K562 (cell line): ENCODE measurements at regions not wholly inside any gene's neighbourhood (a gene's known extent, or its start where the extent isn't known, plus 50 kb on each side); places are given as distances from the start of the nearest gene placed in this dataset.

Experiments used
- BRD9 ChIP-seq: fragments of 450-650 bp; IDR thresholded peaks from 2 replicates; pipeline ENCODE4 v1.6.1; 2018; ENCODE audit warnings: low read depth; ENCODE audit not compliant: partially characterized antibody
- CCNT2 ChIP-seq: IDR thresholded peaks from 2 replicates; pipeline ENCODE4 v1.6.1; 2011; ENCODE audit warnings: borderline replicate concordance, low read depth, mild to moderate bottlenecking, moderate library complexity, mixed read lengths, low read length; ENCODE audit not compliant: insufficient read length; ENCODE audit errors: extremely low read depth
- DACH1 ChIP-seq: fragments of 450-650 bp; IDR thresholded peaks from 2 replicates; pipeline ENCODE4 v1.6.1; 2018; ENCODE audit not compliant: partially characterized antibody
- E4F1 ChIP-seq: fragments of 250-450 bp; sonication (Bioruptor Pico); IDR thresholded peaks from 2 replicates; pipeline ENCODE4 v1.5.0; 2021; ENCODE audit warnings: mild to moderate bottlenecking, borderline replicate concordance
- FOXM1 ChIP-seq, 2 experiments: fragments of 450-650 bp in 1 of 2; sonication (generic) in 1 of 2; formaldehyde crosslinking in 1 of 2; IDR thresholded peaks; 2 replicates each; pipeline versions ENCODE4 v1.6.1 to v1.9.0; 2017 to 2022; ENCODE audit warnings: low read depth in 2 of 2, mild to moderate bottlenecking in 2 of 2, missing genetic modification reagents in 1 of 2, moderate library complexity in 1 of 2
- GATAD2B ChIP-seq: fragments of 450-650 bp; IDR thresholded peaks from 2 replicates; pipeline ENCODE4 v1.6.1; 2017; ENCODE audit warnings: mild to moderate bottlenecking, borderline replicate concordance
- JUND ChIP-seq, 2 experiments: IDR thresholded peaks; 2 replicates in 1 of 2; 3 replicates in 1 of 2; pipeline ENCODE4 v1.6.1; 2011; ENCODE audit warnings: borderline replicate concordance in 2 of 2, low read depth in 2 of 2, low read length in 2 of 2, improper control_type of control experiment in 1 of 2, missing biosample characterization in 1 of 2, missing genetic modification characterization in 1 of 2, missing genetic modification reagents in 1 of 2
- MEF2D ChIP-seq: conservative IDR thresholded peaks from 2 replicates; pipeline ENCODE4 v1.6.1; 2016; ENCODE audit warnings: low read depth, missing genetic modification characterization, missing compliant biosample characterization
- NCOR1 ChIP-seq: fragments of 450-650 bp; IDR thresholded peaks from 2 replicates; pipeline ENCODE4 v1.6.1; 2016; ENCODE audit warnings: mild to moderate bottlenecking, moderate library complexity
- NR1H2 ChIP-seq: sonication (generic); formaldehyde crosslinking; IDR thresholded peaks from 2 replicates; pipeline ENCODE4 v1.4.0; 2020; ENCODE audit warnings: mild to moderate bottlenecking, missing genetic modification reagents
- PKNOX1 ChIP-seq: fragments of 450-650 bp; IDR thresholded peaks from 2 replicates; pipeline ENCODE4 v1.6.1; 2016
- POLR2AphosphoS2 ChIP-seq: IDR thresholded peaks from 2 replicates; pipeline ENCODE4 v1.6.1; 2012; ENCODE audit warnings: low read length, improper control_type of control experiment
- RCOR1 ChIP-seq, 2 experiments: IDR thresholded peaks; 2 replicates each; pipeline ENCODE4 v1.6.1; 2012; ENCODE audit warnings: low read depth in 2 of 2, low read length in 2 of 2, borderline replicate concordance in 1 of 2, improper control_type of control experiment in 1 of 2
- RFX7 ChIP-seq: fragments of 250-450 bp; sonication (Bioruptor Pico); IDR thresholded peaks from 2 replicates; pipeline ENCODE4 v1.5.1; 2021; ENCODE audit warnings: mild to moderate bottlenecking
- TF ChIP-seq, protein P1 (sequence below): fragments of 200-800 bp; sonication (Bioruptor generic); IDR thresholded peaks from 2 replicates; pipeline ENCODE4 v1.6.1; 2016; ENCODE audit warnings: missing genetic modification characterization, missing compliant biosample characterization
- TF ChIP-seq, protein P2 (sequence below): fragments of 250-450 bp; sonication (Bioruptor Pico); IDR thresholded peaks from 2 replicates; pipeline ENCODE4 v1.4.0; 2020

DNA sequence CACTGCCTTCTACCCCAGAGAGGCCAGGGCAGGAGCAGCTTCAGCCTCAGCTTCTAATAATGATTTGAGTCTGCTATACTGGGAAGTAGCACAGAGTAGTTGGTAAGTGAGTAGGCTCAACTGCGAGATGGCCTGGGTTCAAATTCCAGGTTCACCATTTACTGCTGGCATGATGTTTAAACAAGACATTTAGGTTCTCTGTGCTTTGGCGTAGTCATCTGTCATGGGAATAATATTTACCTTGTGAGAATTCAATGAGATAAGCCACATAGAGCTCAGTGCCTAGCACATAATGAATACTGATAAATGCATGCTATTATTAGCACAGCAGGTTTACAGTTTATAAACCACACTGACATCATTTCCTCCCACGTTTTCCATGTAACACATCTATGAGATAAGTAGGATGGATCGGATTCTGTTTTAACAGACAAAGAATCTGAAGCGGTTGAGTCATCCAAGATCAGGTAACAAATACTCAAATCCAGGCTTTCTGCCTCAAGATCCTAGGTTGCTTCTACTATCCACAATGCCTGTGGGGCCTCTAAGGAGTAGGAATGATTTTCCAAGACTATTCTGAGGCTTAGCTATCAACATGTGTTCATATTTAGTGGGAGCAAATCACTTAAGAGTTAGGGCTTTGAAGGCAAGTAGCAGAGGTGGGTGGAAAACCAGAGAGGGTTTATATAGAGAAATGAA, 72.9 kb upstream of the DTNBP1 start (continued):
- TF ChIP-seq PKNOX1, result peak; percentile 41; the same call in 1 of the 2 replicates
- no peak for TF ChIP-seq POLR2AphosphoS2
- no peak for TF ChIP-seq E4F1 (CRISPR knock-in tag)
- peak; percentile 96 for TF ChIP-seq JUND (IDR thresholded peaks at IDR 0.05; ENCODE audit: borderline replicate concordance, low read depth, low read length)
- peak; percentile 98 for TF ChIP-seq JUND (tag; IDR thresholded peaks at IDR 0.05; ENCODE audit: borderline replicate concordance, low read depth, low read length)
- TF ChIP-seq NCOR1, result peak; percentile 67
- TF ChIP-seq DACH1, result peak; percentile 87
- TF ChIP-seq, protein P1, sequence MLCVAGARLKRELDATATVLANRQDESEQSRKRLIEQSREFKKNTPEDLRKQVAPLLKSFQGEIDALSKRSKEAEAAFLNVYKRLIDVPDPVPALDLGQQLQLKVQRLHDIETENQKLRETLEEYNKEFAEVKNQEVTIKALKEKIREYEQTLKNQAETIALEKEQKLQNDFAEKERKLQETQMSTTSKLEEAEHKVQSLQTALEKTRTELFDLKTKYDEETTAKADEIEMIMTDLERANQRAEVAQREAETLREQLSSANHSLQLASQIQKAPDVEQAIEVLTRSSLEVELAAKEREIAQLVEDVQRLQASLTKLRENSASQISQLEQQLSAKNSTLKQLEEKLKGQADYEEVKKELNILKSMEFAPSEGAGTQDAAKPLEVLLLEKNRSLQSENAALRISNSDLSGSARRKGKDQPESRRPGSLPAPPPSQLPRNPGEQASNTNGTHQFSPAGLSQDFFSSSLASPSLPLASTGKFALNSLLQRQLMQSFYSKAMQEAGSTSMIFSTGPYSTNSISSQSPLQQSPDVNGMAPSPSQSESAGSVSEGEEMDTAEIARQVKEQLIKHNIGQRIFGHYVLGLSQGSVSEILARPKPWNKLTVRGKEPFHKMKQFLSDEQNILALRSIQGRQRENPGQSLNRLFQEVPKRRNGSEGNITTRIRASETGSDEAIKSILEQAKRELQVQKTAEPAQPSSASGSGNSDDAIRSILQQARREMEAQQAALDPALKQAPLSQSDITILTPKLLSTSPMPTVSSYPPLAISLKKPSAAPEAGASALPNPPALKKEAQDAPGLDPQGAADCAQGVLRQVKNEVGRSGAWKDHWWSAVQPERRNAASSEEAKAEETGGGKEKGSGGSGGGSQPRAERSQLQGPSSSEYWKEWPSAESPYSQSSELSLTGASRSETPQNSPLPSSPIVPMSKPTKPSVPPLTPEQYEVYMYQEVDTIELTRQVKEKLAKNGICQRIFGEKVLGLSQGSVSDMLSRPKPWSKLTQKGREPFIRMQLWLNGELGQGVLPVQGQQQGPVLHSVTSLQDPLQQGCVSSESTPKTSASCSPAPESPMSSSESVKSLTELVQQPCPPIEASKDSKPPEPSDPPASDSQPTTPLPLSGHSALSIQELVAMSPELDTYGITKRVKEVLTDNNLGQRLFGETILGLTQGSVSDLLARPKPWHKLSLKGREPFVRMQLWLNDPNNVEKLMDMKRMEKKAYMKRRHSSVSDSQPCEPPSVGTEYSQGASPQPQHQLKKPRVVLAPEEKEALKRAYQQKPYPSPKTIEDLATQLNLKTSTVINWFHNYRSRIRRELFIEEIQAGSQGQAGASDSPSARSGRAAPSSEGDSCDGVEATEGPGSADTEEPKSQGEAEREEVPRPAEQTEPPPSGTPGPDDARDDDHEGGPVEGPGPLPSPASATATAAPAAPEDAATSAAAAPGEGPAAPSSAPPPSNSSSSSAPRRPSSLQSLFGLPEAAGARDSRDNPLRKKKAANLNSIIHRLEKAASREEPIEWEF (CRISPR knock-in tag), result 0 out of 2 replicates have a peak, but pooled peaks have one; percentile 31
- TF ChIP-seq BRD9, result peak; percentile 15
- TF ChIP-seq FOXM1 (IDR thresholded peaks at IDR 0.05; ENCODE audit: low read depth), result peak; percentile 32; the same call in 1 of the 2 replicates
- no peak for TF ChIP-seq FOXM1 (CRISPR knock-in tag; IDR thresholded peaks at IDR 0.05; ENCODE audit: low read depth)
- TF ChIP-seq NR1H2 (CRISPR knock-in tag), result 0 out of 2 replicates have a peak, but pooled peaks have one; percentile 33
- TF ChIP-seq, protein P2, sequence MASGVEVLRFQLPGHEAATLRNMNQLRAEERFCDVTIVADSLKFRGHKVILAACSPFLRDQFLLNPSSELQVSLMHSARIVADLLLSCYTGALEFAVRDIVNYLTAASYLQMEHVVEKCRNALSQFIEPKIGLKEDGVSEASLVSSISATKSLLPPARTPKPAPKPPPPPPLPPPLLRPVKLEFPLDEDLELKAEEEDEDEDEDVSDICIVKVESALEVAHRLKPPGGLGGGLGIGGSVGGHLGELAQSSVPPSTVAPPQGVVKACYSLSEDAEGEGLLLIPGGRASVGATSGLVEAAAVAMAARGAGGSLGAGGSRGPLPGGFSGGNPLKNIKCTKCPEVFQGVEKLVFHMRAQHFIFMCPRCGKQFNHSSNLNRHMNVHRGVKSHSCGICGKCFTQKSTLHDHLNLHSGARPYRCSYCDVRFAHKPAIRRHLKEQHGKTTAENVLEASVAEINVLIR (CRISPR knock-in tag), result peak; percentile 42; the same call in 1 of the 2 replicates
- 0 out of 2 replicates have a peak, but pooled peaks have one; percentile 59 for TF ChIP-seq GATAD2B
- peak; percentile 99 for TF ChIP-seq MEF2D (tag)
- peak; percentile 46 for TF ChIP-seq CCNT2
- no peak for TF ChIP-seq RFX7
- peak in 1 of 2 experiments; percentile 95; a peak in 3 of 4 replicates for TF ChIP-seq RCOR1 (IDR thresholded peaks at IDR 0.05; ENCODE audit: borderline replicate concordance in 1 of 2, low read depth in 2 of 2, low read length in 2 of 2)
